ENCODE measurements at regions not wholly inside any gene's neighbourhood (a gene's known extent, or its start where the extent isn't known, plus 50 kb on each side); places are given as distances from the start of the nearest gene placed in this dataset.
A peak's percentile ranks its signal among the peaks of the same experiment; 100 is the strongest.

- intact Hi-C loops (cut with DNase I; ENCODE audit: low total_unique reads) = no loop called here
- H3K4me3 ChIP-seq = no peak overlapping the region
- no peaks in the 10 kb centered on the region for H3K27me3 ChIP-seq
- no peaks in the 10 kb centered on the region for H3K9me3 ChIP-seq
- DNase-seq = no peak
- H3K27ac ChIP-seq = no peak overlapping the region
- no peaks in the 10 kb centered on the region for H3K4me1 ChIP-seq
- H3K36me3 ChIP-seq = no peaks in the 10 kb centered on the region
- TF ChIP-seq, protein P1, sequence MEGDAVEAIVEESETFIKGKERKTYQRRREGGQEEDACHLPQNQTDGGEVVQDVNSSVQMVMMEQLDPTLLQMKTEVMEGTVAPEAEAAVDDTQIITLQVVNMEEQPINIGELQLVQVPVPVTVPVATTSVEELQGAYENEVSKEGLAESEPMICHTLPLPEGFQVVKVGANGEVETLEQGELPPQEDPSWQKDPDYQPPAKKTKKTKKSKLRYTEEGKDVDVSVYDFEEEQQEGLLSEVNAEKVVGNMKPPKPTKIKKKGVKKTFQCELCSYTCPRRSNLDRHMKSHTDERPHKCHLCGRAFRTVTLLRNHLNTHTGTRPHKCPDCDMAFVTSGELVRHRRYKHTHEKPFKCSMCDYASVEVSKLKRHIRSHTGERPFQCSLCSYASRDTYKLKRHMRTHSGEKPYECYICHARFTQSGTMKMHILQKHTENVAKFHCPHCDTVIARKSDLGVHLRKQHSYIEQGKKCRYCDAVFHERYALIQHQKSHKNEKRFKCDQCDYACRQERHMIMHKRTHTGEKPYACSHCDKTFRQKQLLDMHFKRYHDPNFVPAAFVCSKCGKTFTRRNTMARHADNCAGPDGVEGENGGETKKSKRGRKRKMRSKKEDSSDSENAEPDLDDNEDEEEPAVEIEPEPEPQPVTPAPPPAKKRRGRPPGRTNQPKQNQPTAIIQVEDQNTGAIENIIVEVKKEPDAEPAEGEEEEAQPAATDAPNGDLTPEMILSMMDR (IDR thresholded peaks at IDR 0.05) = no peak
These were observed 524.8 kb upstream of the ID4 start for GRCh38 chr6:19312241-19312978.

GRCh38 chr6:19317431-19317986 is 519.7 kb upstream of the ID4 start:
- no peaks in the 10 kb centered on the region for H3K9me3 ChIP-seq
- intact Hi-C loops (cut with DNase I; ENCODE audit: low total_unique reads) = no loop called here
- TF ChIP-seq, protein P1 (IDR thresholded peaks at IDR 0.05) = no peak
- no peak overlapping the region for H3K4me3 ChIP-seq
- no peak overlapping the region for H3K27ac ChIP-seq
- H3K36me3 ChIP-seq = no peaks in the 10 kb centered on the region
- H3K4me1 ChIP-seq = peaks cover 0 to 19% (median 7%) of the 10 kb centered on the region in 4 donors
- no peak for DNase-seq
- no peaks in the 10 kb centered on the region for H3K27me3 ChIP-seq

- H3K4me3 ChIP-seq = no peak overlapping the region
- no peak for DNase-seq
- peaks cover 0 to 32% (median 12%) of the 10 kb centered on the region in 4 donors for H3K4me1 ChIP-seq
- intact Hi-C loops (cut with DNase I; ENCODE audit: low total_unique reads) = no loop called here
- H3K36me3 ChIP-seq = no peaks in the 10 kb centered on the region
- H3K27me3 ChIP-seq = no peaks in the 10 kb centered on the region
- H3K9me3 ChIP-seq = no peaks in the 10 kb centered on the region
- H3K27ac ChIP-seq = no peak overlapping the region
- TF ChIP-seq, protein P1 (IDR thresholded peaks at IDR 0.05) = no peak
These were observed 518.2 kb upstream of the ID4 start for GRCh38 chr6:19319005-19319404.

GRCh38 chr6:19320111-19320581 is 517.0 kb upstream of the ID4 start:
- Histone ChIP-seq H3K9me3 (no peaks in the 10 kb centered on the region), H3K27ac (peak overlapping the region; percentile 33 to 43), H3K36me3 (no peaks in the 10 kb centered on the region), H3K27me3 (no peaks in the 10 kb centered on the region), H3K4me1 (peaks cover 0 to 43% (median 22%) of the 10 kb centered on the region in 4 donors), H3K4me3 (no peak overlapping the region)
- intact Hi-C loops (cut with DNase I; ENCODE audit: low total_unique reads) = no loop called here
- DNase-seq = no peak
- TF ChIP-seq, protein P1 (IDR thresholded peaks at IDR 0.05) = no peak

GRCh38 chr6:19322691-19323485 is 514.3 kb upstream of the ID4 start:
- TF ChIP-seq, protein P1 (IDR thresholded peaks at IDR 0.05) = peak in 1 of 2 experiments; percentile 6
- Histone ChIP-seq H3K36me3 (no peaks in the 10 kb centered on the region), H3K4me3 (no peak overlapping the region), H3K9me3 (no peaks in the 10 kb centered on the region), H3K27ac (peak overlapping the region in 1 of 2 donors; percentile 34), H3K27me3 (no peaks in the 10 kb centered on the region), H3K4me1 (peaks cover 0 to 71% (median 36%) of the 10 kb centered on the region in 4 donors)
- no peak for DNase-seq
- intact Hi-C loops (cut with DNase I; ENCODE audit: low total_unique reads) = no loop called here

All from tibial artery (tissue), 4 donors.